ENCODE measurements at regions not wholly inside any gene's neighbourhood (a gene's known extent, or its start where the extent isn't known, plus 50 kb on each side); places are given as distances from the start of the nearest gene placed in this dataset.

DNA sequence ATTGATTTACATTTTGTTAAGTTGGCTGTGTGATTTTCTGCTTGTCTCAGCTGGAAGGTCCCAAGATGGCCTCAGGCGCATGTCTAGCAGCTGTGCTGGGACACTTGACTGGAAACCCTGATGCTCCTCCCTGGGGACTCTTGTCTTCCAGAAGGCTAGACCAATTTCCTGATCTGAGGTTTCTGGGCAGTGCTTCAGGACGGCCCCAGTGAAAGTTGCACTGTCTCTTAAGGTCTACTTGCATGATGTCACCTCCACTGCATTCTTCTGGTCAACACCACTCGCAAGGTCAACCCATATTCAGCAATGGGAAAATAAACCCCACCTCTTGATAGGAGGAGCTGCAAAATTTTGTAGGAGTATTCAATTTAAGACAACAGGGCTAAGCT lies 116.0 kb downstream of the SALL1 start:
- Histone ChIP-seq H3K27ac (ENCODE audit: low read length) (no peak overlapping the region), H3K27me3 (ENCODE audit: control insufficient read depth, insufficient read depth, low read length) (no peaks in the 10 kb centered on the region), H3K4me1 (ENCODE audit: control insufficient read depth, insufficient read depth, low read length) (no peaks in the 10 kb centered on the region), H3K36me3 (ENCODE audit: control insufficient read depth, insufficient read depth, low read length) (no peaks in the 10 kb centered on the region), H3K9me3 (ENCODE audit: control insufficient read depth, insufficient read depth, low read length) (no peaks in the 10 kb centered on the region), H3K4me3 (ENCODE audit: low read length) (no peak overlapping the region)
- H3K36me3 Mint-ChIP-seq, result no peaks in the 10 kb centered on the region
- intact Hi-C loops (cut with micrococcal nuclease), result no loop called here
- peaks cover 7 to 8% of the 10 kb centered on the region in 2 donors for H3K27me3 Mint-ChIP-seq (ENCODE audit: low read depth in 2 of 2)
- no peaks in the 10 kb centered on the region for H3K4me1 Mint-ChIP-seq
- 56% methylated on average over 2 of the region's 3 CpGs for WGBS (ENCODE audit: insufficient coverage)
- H3K4me3 Mint-ChIP-seq, result no peak overlapping the region
- DNase-seq, result no peak
- H3K9me3 Mint-ChIP-seq, result no peaks in the 10 kb centered on the region
- ATAC-seq, result no peak
- TF ChIP-seq, protein P1, sequence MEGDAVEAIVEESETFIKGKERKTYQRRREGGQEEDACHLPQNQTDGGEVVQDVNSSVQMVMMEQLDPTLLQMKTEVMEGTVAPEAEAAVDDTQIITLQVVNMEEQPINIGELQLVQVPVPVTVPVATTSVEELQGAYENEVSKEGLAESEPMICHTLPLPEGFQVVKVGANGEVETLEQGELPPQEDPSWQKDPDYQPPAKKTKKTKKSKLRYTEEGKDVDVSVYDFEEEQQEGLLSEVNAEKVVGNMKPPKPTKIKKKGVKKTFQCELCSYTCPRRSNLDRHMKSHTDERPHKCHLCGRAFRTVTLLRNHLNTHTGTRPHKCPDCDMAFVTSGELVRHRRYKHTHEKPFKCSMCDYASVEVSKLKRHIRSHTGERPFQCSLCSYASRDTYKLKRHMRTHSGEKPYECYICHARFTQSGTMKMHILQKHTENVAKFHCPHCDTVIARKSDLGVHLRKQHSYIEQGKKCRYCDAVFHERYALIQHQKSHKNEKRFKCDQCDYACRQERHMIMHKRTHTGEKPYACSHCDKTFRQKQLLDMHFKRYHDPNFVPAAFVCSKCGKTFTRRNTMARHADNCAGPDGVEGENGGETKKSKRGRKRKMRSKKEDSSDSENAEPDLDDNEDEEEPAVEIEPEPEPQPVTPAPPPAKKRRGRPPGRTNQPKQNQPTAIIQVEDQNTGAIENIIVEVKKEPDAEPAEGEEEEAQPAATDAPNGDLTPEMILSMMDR (IDR thresholded peaks at IDR 0.05), result no peak
- no peak overlapping the region for H3K27ac Mint-ChIP-seq

DNA sequence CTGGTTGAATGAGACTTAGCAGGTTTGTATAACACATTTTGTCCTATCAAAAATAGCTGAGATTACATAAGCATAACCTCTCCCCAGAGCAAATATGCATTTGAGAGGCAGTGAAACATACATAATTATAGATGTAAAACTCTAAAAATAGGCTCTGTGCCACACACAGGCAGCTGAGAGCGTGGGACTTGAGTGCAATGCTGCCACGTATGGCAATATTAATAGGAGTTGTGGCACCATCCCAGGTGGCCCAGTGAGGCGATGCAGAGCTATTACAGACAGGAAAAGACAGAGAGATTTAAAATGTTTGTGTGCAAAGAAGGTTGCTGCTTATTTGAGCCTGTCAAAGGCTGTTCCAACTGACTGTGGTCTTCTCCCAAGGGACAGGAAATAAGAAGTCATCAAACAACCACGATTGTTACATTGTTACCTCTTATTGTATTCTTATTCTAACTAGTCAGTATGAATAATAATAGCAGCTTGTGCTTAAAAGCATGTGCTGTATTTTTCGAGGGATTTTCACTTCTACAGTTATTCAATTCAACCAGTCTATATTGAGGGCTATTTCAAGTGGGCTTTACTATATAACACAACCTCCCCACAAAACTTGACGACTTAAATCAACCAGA lies 116.5 kb downstream of the SALL1 start:
- Mint-ChIP-seq H3K27ac (no peak overlapping the region), H3K4me1 (no peaks in the 10 kb centered on the region), H3K27me3 (ENCODE audit: low read depth in 2 of 2) (peaks cover 7 to 8% of the 10 kb centered on the region in 2 donors), H3K9me3 (no peaks in the 10 kb centered on the region), H3K36me3 (no peaks in the 10 kb centered on the region), H3K4me3 (no peak overlapping the region)
- Histone ChIP-seq H3K4me3 (ENCODE audit: low read length) (no peak overlapping the region), H3K9me3 (ENCODE audit: control insufficient read depth, insufficient read depth, low read length) (no peaks in the 10 kb centered on the region), H3K27me3 (ENCODE audit: control insufficient read depth, insufficient read depth, low read length) (no peaks in the 10 kb centered on the region), H3K4me1 (ENCODE audit: control insufficient read depth, insufficient read depth, low read length) (no peaks in the 10 kb centered on the region), H3K36me3 (ENCODE audit: control insufficient read depth, insufficient read depth, low read length) (no peaks in the 10 kb centered on the region), H3K27ac (ENCODE audit: low read length) (no peak overlapping the region)
- no peak for ATAC-seq
- TF ChIP-seq, protein P1 (IDR thresholded peaks at IDR 0.05), result no peak
- DNase-seq, result no peak
- intact Hi-C loops (cut with micrococcal nuclease), result no loop called here
- 56% methylated on average over 4 of the region's 6 CpGs for WGBS (ENCODE audit: insufficient coverage)

DNA sequence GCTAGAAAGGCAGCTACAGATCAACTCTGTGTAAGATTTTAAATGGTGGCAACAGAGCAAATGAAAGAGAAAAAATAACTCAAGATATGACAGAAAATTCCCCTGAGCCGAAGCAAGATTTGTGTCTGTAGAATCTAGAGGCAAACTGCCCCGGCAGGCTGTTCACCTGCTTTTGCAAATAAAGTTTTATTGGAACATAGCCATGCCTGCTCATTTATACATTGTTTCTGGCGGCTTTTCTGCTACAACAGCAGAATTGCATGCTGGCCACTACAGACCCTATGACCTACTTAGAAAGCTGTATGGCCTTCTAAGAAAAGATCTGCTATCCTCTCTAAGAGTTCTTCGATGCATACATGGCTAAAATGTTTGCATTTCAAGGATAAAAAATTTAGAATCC lies 119.5 kb downstream of the SALL1 start:
- intact Hi-C loops (cut with micrococcal nuclease), result no loop called here

More for the DNA sequence above, 119.5 kb downstream of the SALL1 start:
- Mint-ChIP-seq H3K4me3 (no peak overlapping the region), H3K27ac (no peak overlapping the region), H3K36me3 (no peaks in the 10 kb centered on the region), H3K27me3 (ENCODE audit: low read depth in 2 of 2) (peaks cover 0 to 5% of the 10 kb centered on the region in 2 donors), H3K4me1 (no peaks in the 10 kb centered on the region), H3K9me3 (no peaks in the 10 kb centered on the region)
- no peaks in the 10 kb centered on the region for H3K27me3 ChIP-seq (ENCODE audit: control insufficient read depth, insufficient read depth, low read length)
- TF ChIP-seq, protein P1 (IDR thresholded peaks at IDR 0.05), result no peak
- whole genome bisulfite sequencing (ENCODE audit: insufficient coverage), result 89% methylated on average over 3 of the region's 4 CpGs
- no peaks in the 10 kb centered on the region for H3K9me3 ChIP-seq (ENCODE audit: control insufficient read depth, insufficient read depth, low read length)
- DNase-seq (no peak), ATAC-seq (no peak)
- H3K27ac ChIP-seq (ENCODE audit: low read length), result no peak overlapping the region
- H3K36me3 ChIP-seq (ENCODE audit: control insufficient read depth, insufficient read depth, low read length), result no peaks in the 10 kb centered on the region
- no peaks in the 10 kb centered on the region for H3K4me1 ChIP-seq (ENCODE audit: control insufficient read depth, insufficient read depth, low read length)
- no peak overlapping the region for H3K4me3 ChIP-seq (ENCODE audit: low read length)
